ENCODE measurements at regions not wholly inside any gene's neighbourhood (a gene's known extent, or its start where the extent isn't known, plus 50 kb on each side); places are given as distances from the start of the nearest gene placed in this dataset.
"Not testable (repeated sequence)": the region's sequence is repeated elsewhere in the genome, so short reads cannot be mapped to it uniquely, and the experiment has no call there.

- ATAC-seq (no peak), DNase-seq (no peak)
- Mint-ChIP-seq H3K9me3 (peaks cover 0 to 9% (median 0%) of the 10 kb centered on the region in 9 donors), H3K36me3 (no peaks in the 10 kb centered on the region), H3K27me3 (no peaks in the 10 kb centered on the region), H3K27ac (no peak overlapping the region), H3K4me3 (no peak overlapping the region), H3K4me1 (peaks cover 0 to 1% (median under 1%) of the 10 kb centered on the region in 4 donors)
- POLR2A ChIA-PET: no interaction called here
Observed at GRCh38 chr21:35164971-35165483, 115.9 kb upstream of the RUNX1 start.

GRCh38 chr21:35164380-35164779 lies 115.3 kb upstream of the RUNX1 start:
- H3K4me1 Mint-ChIP-seq: peaks cover 0 to 3% (median 0%) of the 10 kb centered on the region in 4 donors
- ATAC-seq: no peak
- H3K27me3 Mint-ChIP-seq: no peaks in the 10 kb centered on the region
- DNase-seq: no peak
- no peaks in the 10 kb centered on the region for H3K36me3 Mint-ChIP-seq
- no peak overlapping the region for H3K4me3 Mint-ChIP-seq
- peaks cover 0 to 16% (median 0%) of the 10 kb centered on the region in 9 donors for H3K9me3 Mint-ChIP-seq
- POLR2A ChIA-PET: no interaction called here
- H3K27ac Mint-ChIP-seq: no peak overlapping the region

GRCh38 chr21:35163411-35163810 lies 114.3 kb upstream of the RUNX1 start:
- POLR2A ChIA-PET: no interaction called here
- Mint-ChIP-seq H3K36me3 (no peaks in the 10 kb centered on the region), H3K9me3 (peaks cover 0 to 21% (median 0%) of the 10 kb centered on the region in 9 donors), H3K27ac (no peak overlapping the region), H3K27me3 (no peaks in the 10 kb centered on the region), H3K4me1 (peaks cover 0 to 3% (median 0%) of the 10 kb centered on the region in 4 donors), H3K4me3 (no peak overlapping the region)
- ATAC-seq (no peak), DNase-seq (no peak)

- Mint-ChIP-seq H3K27ac (no peak overlapping the region), H3K27me3 (no peaks in the 10 kb centered on the region), H3K4me1 (peaks cover 0 to 3% (median 0%) of the 10 kb centered on the region in 4 donors), H3K4me3 (no peak overlapping the region), H3K36me3 (peaks cover 0 to 3% (median under 1%) of the 10 kb centered on the region in 3 donors), H3K9me3 (peaks cover 0 to 21% (median 2%) of the 10 kb centered on the region in 9 donors)
- DNase-seq (no peak), ATAC-seq (no peak)
- POLR2A ChIA-PET: no interaction called here
Observed at GRCh38 chr21:35162831-35163230, 113.7 kb upstream of the RUNX1 start.

GRCh38 chr21:35159881-35160280 lies 110.8 kb upstream of the RUNX1 start:
- H3K4me1 Mint-ChIP-seq: peaks cover 0 to 3% (median 0%) of the 10 kb centered on the region in 4 donors
- ATAC-seq (no peak), DNase-seq (no peak)
- no peaks in the 10 kb centered on the region for H3K27me3 Mint-ChIP-seq
- POLR2A ChIA-PET: no interaction called here
- peaks cover 0 to 22% (median 10%) of the 10 kb centered on the region in 9 donors for H3K9me3 Mint-ChIP-seq
- peak overlapping the region in 1 of 10 donors; percentile 44 for H3K27ac Mint-ChIP-seq
- H3K36me3 Mint-ChIP-seq: peaks cover 0 to 10% (median 5%) of the 10 kb centered on the region in 3 donors
- no peak overlapping the region for H3K4me3 Mint-ChIP-seq

GRCh38 chr21:35157374-35157773 lies 108.3 kb upstream of the RUNX1 start:
- H3K36me3 Mint-ChIP-seq: peaks cover 0 to 10% (median 5%) of the 10 kb centered on the region in 3 donors
- H3K27me3 Mint-ChIP-seq, H3K4me1 Mint-ChIP-seq, POLR2A ChIA-PET, ATAC-seq, DNase-seq, H3K4me3 Mint-ChIP-seq, H3K27ac Mint-ChIP-seq: not testable (repeated sequence)
- peaks cover 0 to 22% (median 10%) of the 10 kb centered on the region in 9 donors for H3K9me3 Mint-ChIP-seq

GRCh38 chr21:35156293-35157278 lies 107.5 kb upstream of the RUNX1 start:
- H3K4me3 Mint-ChIP-seq: no peak overlapping the region
- ATAC-seq: no peak
- POLR2A ChIA-PET: no interaction called here
- peaks cover 0 to 3% (median 0%) of the 10 kb centered on the region in 4 donors for H3K4me1 Mint-ChIP-seq
- no peak overlapping the region for H3K27ac Mint-ChIP-seq
- no peaks in the 10 kb centered on the region for H3K27me3 Mint-ChIP-seq
- H3K36me3 Mint-ChIP-seq: peaks cover 0 to 10% (median 5%) of the 10 kb centered on the region in 3 donors
- DNase-seq: no peak
- H3K9me3 Mint-ChIP-seq: peaks cover 0 to 22% (median 10%) of the 10 kb centered on the region in 9 donors

- POLR2A ChIA-PET: no interaction called here
- DNase-seq (no peak), ATAC-seq (no peak)
- Mint-ChIP-seq H3K36me3 (peaks cover 0 to 10% (median 8%) of the 10 kb centered on the region in 3 donors), H3K4me1 (peaks cover 0 to 2% (median 0%) of the 10 kb centered on the region in 4 donors), H3K4me3 (no peak overlapping the region), H3K9me3 (peaks cover 0 to 30% (median 10%) of the 10 kb centered on the region in 9 donors), H3K27ac (peak overlapping the region in 1 of 10 donors; percentile 70), H3K27me3 (no peaks in the 10 kb centered on the region)
Observed at GRCh38 chr21:35154788-35155187, 105.7 kb upstream of the RUNX1 start.

GRCh38 chr21:35153671-35154070 lies 104.6 kb upstream of the RUNX1 start:
- Mint-ChIP-seq H3K4me1 (peaks cover 0 to 1% (median under 1%) of the 10 kb centered on the region in 4 donors), H3K27ac (no peak overlapping the region), H3K36me3 (peaks cover 0 to 10% (median 8%) of the 10 kb centered on the region in 3 donors), H3K27me3 (no peaks in the 10 kb centered on the region), H3K4me3 (no peak overlapping the region), H3K9me3 (peaks cover 0 to 30% (median 9%) of the 10 kb centered on the region in 9 donors)
- DNase-seq: no peak
- POLR2A ChIA-PET: no interaction called here
- no peak for ATAC-seq

- DNase-seq: no peak
- no peak overlapping the region for H3K27ac Mint-ChIP-seq
- POLR2A ChIA-PET: no interaction called here
- H3K27me3 Mint-ChIP-seq: no peaks in the 10 kb centered on the region
- no peak overlapping the region for H3K4me3 Mint-ChIP-seq
- H3K4me1 Mint-ChIP-seq: peaks cover 2 to 13% (median 10%) of the 10 kb centered on the region in 4 donors
- peaks cover 0 to 8% (median 0%) of the 10 kb centered on the region in 9 donors for H3K9me3 Mint-ChIP-seq
- no peak for ATAC-seq
- peaks cover 0 to 3% (median 0%) of the 10 kb centered on the region in 3 donors for H3K36me3 Mint-ChIP-seq
Observed at GRCh38 chr21:35150562-35151226, 101.6 kb upstream of the RUNX1 start.

GRCh38 chr21:35149698-35150097 lies 100.6 kb upstream of the RUNX1 start:
- DNase-seq (no peak), ATAC-seq (no peak)
- peaks cover 2 to 13% (median 10%) of the 10 kb centered on the region in 4 donors for H3K4me1 Mint-ChIP-seq
- H3K27me3 Mint-ChIP-seq: no peaks in the 10 kb centered on the region
- no peak overlapping the region for H3K27ac Mint-ChIP-seq
- POLR2A ChIA-PET: no interaction called here
- H3K36me3 Mint-ChIP-seq: peaks cover 0 to 3% (median 0%) of the 10 kb centered on the region in 3 donors
- no peak overlapping the region for H3K4me3 Mint-ChIP-seq
- H3K9me3 Mint-ChIP-seq: peaks cover 0 to 8% (median 0%) of the 10 kb centered on the region in 9 donors

- Mint-ChIP-seq H3K4me1 (peaks cover 2 to 13% (median 10%) of the 10 kb centered on the region in 4 donors), H3K27me3 (no peaks in the 10 kb centered on the region), H3K36me3 (peaks cover 0 to 3% (median 0%) of the 10 kb centered on the region in 3 donors), H3K27ac (no peak overlapping the region), H3K4me3 (no peak overlapping the region), H3K9me3 (peaks cover 0 to 8% (median 0%) of the 10 kb centered on the region in 9 donors)
- POLR2A ChIA-PET: no interaction called here
- no peak for DNase-seq
- ATAC-seq: no peak
Observed at GRCh38 chr21:35147439-35147838, 98.3 kb upstream of the RUNX1 start.

Measured in naive thymus-derived CD8-positive, alpha-beta T cell (primary cell).